Germinal center (tissue), 1 donor: ENCODE measurements at regions not wholly inside any gene's neighbourhood (a gene's known extent, or its start where the extent isn't known, plus 50 kb on each side); places are given as distances from the start of the nearest gene placed in this dataset.
"Not testable (repeated sequence)": the region's sequence is repeated elsewhere in the genome, so short reads cannot be mapped to it uniquely, and the experiment has no call there.

Source experiments
- DNase-seq: peaks from one replicate; pipeline ENCODE4 v3.0.0; 2012; ENCODE audit warnings: mixed read lengths, low spot score

DNA sequence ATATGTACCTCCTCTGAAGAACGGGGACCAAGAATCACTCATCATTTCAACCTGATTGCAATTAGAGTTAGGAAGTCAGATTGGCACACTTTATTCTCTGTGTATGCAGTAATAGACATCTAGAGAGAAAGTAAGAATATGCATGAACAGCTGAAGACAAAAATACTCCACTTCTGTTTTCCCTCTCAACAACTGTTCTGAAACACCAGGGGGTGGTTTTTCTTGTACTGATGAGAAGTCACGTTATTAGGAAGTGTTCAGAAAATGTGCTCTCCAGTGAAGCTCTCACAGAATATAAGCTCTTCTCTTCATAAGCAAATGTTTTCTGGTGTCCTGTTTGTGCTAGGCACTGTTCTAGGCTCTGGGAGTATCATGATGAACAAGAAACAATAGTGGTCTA lies 531.7 kb upstream of the C9orf72 start:
- no peak for DNase-seq

DNA sequence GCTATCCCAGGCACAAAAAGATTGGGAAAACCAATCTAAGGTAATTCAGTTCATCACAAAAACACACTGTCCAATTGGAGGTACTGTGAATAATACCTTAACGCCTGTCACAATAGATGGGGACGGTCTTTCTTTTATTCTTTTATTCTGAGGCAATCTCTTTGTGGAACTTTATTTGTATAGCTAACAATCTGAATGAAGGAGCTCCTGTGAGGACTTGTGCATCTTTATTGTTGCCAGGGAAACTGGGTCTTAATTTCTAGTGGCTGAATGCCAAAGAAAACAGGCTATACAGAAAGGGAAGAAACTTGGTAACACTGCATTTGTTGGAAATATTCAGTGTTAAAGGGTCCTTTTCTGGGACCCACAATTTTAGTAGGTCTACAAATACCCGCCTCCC lies 546.9 kb upstream of the C9orf72 start:
- DNase-seq: no peak

DNA sequence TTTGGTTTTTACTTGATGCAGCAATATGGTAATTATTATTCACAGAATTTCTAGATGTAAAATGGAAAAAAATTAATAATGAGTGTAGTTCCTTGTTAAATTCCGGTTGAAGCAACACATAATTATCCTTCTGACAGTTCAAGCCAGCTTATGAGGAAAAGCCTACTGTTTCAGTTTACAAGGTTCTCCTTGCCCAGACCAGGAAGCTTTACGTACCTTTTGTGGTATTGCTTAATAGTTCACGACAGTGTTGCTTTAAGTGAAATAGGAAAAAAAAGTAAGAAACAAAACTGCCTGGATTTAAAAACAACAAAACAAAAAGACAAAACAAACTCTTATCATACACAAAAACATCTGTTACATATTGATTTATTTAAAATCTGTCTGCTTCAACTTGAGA lies 547.3 kb upstream of the C9orf72 start:
- DNase-seq: no peak

DNA sequence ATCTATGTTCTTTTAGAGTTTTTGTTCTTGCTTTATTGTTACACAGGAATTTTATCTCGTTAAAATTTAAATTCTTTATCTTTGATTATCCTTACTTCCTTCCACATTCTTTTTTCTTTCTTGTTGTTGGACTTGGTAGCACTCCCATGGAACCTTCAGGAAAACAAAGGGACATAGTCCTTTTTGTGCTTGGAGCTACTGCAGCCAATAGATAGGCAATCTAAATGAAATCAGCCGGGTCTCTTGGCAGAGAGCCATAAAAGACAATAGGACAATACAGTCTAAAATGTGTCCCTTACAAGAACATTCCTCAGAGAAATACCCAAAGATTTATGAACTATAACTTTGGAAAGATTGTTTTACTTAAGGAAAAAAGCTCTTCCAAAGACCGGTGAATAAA lies 548.1 kb upstream of the C9orf72 start:
- DNase-seq: no peak

DNA sequence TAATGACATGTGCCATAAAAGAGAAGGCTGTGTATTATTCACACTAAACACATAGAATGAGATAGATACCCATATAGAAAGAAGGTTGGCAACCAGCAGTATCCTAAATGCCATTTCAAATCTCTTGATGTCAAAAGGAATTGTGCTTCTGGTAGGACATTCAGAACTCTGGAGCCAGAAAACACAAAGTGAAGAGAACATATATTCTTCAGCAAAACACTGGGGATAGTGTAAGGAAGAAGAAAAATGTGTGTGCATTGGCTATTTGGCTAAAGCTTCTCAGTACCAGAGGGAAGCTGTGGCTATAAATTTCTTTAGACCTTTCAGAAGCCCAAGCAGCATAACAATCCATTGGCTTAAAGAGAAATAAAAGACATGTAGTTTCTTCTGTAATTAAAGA lies 551.6 kb upstream of the C9orf72 start:
- DNase-seq: no peak

DNA sequence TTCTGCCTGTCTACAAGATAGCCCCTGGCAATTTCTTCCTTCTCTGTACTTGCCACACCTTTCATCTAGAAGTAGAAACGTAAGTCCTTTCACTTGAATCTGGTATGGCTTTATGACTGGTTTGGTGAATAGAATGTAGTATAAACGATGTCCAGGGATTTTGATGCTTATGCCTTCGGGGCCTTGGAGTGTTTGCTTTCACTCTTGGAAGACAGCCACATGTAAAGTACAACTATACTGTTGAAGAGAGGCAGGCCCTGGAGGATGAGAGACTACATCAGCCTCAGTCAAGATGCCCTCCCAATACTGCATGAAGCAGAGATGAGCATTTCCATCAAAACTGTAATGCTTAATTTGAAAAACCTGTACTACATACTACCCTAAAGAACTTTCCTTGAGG lies 553.8 kb upstream of the C9orf72 start:
- no peak for DNase-seq

DNA sequence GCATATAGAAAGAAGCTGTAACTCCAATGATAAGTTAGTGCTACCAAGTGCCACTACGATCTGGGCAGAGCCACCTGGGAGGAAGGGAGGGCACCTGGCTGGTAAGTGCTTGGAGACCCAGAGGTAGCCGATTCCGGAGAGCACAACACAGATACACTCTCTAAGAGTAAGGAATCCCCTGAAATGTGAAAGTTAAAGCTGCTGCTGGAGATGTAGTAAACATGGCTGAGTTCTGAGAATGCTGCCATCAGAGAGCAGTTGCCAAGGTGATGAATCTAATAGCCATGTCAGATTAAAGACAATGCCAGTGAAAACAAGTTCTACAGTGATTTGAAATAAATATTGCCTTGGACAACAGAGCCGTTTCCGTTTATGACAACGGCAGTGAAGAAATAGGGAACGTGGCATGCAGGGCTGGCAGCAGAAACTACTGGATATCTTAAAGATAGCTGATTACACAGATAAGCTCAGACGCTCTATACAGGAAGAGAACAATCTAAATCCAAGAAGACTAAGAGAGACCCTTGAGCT lies 561.2 kb upstream of the C9orf72 start:
- no peak for DNase-seq

DNA sequence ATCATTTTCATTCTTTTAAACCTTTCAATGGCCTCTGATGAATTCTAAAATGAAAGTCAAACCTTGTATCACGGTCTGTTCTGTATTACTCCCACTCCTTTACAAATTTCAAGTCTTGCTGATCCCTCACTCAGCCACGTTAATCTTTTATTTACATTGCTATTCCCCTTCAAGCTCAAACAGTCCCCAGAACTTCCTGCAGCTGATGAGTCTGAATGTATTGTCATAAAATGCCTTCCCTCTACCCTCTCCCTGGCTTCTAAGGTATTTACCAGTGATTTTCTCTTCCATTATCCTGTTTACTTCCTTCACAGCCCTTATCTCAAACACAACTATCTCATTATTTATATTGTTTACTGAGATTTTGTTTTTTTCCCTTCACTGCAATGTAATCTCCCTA lies 562.3 kb upstream of the C9orf72 start:
- no peak for DNase-seq

DNA sequence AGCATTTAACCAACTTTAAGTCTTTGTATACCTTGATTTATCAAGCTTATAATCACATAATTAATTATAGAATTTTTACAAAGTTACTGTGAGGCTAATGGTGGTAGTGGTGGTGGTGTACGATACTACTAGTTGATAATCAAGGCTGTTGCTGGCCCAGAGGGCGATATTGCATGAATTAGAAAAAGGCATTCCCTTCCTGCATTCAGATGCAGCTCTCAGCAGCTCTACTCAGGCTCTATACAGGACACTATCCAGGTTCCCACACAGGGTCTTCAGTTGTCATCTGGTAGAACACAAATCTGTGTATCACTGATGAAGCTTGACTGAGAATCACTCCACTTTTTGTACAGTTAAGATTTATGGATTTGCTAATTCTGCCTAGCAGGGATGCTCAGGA lies 562.8 kb upstream of the C9orf72 start:
- no peak for DNase-seq

DNA sequence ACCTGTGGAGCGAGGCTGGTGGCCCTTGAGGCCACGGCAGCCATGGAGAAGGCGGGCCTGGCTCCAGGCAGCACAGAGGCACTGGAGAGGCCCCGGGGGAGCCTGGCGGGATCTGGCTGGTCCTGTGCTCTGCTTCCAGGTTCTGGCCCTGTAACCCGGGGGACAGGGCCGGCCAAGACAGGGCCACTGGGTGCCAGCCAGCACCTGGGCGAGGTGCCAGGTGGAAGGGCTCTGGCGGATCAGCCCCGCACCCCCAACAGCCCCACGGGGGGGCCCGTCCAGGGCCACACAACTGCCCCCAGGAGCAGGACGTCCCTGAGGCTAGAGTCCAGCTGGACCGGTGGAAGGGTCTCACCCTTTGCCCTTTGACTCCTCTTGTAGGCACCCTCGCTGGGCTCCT lies 574.1 kb upstream of the C9orf72 start:
- not testable (repeated sequence) for DNase-seq

DNA sequence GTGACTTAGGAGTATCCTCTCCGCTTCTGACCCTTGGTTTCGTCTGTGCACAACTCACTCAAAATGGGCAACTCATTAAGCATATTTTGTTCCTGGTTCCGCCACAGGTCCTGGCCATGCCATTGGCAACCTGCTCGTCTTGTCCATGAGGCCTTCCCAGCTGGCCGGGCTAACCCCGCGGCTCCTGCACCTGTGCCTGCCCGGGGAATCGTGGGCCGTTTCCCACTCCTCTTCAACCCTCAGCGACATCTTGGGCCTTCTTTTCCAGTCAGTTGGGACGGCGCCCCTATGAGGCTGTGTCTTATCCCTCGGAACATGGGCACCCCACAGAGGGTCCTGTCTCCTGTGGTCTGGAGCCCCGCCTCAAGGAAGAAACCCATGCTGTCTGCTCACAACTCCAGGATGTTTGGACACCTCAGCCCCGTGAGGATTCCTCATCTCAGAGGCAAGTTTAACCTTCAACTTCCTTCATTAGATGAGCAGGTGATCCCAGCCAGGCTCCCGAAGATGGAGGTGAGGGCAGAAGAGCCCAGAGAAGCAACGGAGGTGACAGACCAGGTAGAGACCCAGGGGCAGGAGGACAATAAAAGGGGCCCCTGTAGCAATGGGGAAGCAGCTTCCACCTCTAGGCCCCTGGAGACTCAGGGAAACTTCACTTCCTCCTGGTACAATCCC lies 574.8 kb upstream of the C9orf72 start:
- DNase-seq: not testable (repeated sequence)

DNA sequence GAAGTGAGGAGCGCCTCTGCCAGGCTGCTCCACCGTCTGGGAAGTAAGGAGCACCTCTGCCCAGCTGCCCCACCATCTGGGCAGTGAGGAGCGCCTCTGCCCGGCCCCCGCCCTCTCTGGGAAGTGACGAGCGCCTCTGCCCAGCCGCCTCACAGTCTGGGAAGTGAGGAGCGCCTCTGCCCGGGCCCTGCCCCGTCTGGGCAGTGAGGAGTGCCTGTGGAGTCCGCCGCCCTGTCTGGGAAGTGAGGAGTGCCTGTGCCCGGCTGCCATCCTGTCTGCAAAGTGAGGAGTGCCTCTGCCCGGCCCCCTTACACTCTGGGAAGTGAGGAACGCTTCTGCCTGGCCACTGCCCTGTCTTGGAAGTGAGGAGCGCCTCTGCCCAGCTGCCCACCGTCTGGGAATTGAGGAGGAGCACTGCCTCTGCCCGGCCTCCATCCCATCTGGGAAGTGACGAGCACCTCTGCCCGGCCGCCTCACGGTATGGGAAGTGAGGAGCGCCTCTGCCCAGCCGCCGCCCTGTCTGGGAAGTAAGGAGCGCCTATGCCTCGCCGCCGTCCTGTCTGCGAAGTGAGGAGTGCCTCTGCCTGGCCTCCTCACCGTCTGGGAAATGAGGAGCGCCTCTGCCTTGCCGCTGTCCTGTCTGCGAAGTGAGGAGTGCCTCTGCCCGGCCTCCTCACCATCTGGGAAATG lies 576.2 kb upstream of the C9orf72 start:
- DNase-seq: not testable (repeated sequence)

DNA sequence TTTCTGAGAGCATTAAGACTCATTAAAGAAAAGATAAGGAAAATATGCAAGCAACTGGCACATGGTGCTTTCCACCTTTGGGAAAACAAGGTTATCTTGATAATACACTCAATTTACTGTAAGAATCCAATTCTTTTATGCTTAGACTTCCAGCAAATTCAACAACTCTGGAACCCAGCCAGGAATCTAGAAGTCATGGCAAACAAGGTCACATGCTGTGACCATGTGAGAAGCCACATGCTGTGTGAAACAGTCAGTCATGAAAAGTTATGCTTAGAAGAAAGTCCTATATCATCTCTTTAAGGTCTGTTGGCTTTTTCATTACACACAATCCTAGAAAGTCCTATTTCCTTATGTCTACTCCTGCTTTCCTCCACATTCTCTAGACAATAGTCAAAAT lies 581.8 kb upstream of the C9orf72 start:
- DNase-seq: no peak

DNA sequence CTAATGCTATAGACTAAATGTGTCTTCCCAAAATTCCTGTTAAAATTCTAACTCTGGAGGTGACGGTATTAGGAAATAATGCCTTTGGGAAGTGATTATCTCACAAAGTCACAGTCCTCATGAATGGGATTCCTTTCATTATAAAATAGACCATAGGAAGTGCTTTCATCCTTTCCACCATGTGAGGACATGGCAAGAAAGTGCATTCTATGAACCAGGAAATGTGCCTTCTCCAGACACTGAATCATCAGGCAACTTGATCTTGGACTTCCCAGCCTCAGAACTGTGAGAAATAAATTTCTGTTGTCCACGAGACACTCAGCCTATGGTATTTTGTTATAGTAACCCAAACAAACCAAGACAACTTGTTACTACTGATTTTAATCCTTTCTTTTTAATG lies 582.4 kb upstream of the C9orf72 start:
- DNase-seq: no peak

DNA sequence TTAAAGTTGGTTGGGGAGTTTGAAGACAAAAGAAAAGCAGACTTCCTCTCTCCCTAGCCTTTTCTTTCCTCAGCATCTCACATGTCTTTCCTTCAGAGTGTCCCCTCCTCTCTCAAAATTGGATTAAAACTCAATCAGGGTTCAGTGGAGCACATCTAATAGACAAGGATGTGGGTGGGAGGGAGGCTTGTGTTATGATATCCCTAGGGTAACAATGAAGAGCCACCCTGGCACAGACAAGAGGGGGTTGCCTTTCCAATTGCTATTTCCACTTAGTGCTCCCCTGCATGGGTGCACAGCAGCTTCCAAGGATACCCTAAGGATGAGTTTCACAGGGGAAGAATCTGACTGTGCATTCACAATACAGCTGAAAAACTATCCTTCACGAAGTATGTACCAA lies 585.2 kb upstream of the C9orf72 start:
- DNase-seq: no peak

DNA sequence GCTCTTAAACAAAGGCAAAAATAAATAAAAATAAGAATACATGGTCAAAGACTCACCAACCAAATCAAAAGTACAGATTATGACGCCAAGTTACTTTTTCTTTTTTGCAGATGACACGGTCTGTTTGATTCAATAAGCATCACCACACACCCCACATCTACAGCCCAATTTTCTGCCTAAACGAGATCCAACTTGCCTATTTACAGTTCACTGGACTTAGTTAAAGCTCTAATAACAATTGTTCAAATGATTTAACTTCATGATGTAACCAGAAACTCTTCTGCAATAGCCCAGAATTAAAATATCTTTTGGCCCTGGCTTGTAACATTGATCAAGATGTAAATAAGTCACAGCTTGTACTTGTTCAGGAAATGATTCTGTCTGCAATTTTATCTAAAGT lies 590.3 kb upstream of the C9orf72 start:
- DNase-seq: no peak

DNA sequence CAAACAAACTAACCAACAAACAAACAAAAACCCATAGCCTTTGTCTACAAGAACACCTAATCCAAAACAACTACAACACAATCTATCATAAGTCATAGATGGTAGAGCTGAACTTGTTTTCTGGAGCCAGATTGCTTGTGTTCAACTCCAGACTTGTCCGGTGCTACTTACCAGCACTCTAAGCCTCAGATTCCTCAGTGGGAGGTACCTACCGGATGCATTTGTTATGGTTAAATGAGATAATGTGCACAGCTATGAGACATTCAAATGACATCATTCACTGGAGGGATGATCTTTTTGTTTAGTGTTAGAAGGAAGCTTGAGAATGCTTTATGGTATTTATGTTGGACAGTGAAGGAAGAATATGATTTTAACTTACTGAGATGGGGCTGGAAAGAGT lies 592.9 kb upstream of the C9orf72 start:
- DNase-seq: no peak

DNA sequence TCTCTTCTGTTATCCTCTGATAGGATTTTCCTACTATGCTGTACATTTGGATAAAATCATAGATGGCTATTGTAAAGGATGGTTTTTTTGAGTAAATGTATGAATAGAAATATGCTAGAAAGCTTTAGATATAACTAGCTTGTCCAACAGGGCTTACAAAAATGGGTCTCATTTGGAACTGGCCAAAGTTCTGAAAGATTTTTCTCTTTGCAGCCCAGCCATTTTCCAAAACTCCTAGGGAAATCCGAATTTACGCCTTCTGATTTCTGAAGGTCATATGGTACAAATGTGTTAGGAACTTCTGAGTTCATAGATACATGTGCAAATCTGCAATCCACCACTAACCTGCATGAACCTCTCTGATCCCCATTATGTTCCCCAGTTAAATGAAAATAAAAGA lies 603.9 kb upstream of the C9orf72 start:
- no peak for DNase-seq

DNA sequence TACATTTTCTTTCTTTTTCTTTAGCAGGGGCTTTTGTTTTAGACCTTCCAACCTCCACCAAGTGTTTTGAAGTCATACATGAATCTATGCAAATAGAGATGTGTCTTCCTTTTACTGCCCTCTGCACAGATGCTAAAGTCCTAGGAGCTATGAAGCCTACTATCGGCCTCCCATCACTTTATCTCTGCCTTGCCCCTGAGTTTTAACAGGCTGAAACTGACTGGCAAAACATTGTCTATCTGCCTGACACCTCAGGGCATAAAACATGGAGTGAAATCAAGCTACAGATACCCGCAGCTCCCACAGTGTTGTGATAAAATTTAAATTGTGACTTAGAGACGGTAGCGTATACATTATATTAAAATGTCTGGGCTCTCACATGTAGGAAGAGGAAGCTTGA lies 604.6 kb upstream of the C9orf72 start:
- DNase-seq: no peak

DNA sequence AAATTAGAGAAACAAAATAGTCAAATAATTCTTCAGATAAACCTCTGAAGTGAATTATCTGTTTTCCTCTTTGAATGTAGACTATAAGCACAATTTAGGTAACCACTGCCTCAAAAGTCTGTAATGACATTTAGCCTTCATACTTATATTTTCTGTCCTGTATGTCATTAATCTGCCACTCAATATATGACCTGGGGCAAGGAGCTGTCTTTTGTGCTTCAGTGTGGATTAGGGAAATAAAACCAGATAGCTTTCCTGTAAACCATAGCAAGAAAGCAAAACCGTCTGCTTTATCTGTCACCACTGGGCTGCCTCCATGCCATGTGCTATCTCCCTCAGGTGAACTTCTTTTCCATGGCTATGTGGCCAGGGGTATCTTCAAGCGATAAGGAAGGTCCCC lies 606.6 kb upstream of the C9orf72 start:
- no peak for DNase-seq

DNA sequence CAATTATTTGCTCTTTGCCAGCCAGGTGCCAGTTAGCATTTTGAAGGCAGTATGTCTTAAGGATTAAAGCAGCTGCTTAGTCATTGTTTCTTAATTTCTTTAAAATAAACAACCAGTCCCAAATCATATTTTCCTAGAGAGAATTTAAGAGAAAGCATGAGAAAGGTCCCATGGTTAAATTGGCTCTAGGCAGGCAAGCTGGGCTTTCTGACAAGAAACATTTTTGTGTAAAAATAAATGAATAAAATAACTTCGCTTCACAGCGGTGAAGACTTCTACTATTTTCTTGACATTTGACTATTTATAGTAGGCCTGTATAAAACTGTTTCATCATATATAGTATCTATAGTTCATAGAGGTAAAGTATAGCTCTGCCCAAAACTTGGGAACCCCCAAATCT lies 617.7 kb upstream of the C9orf72 start:
- no peak for DNase-seq

DNA sequence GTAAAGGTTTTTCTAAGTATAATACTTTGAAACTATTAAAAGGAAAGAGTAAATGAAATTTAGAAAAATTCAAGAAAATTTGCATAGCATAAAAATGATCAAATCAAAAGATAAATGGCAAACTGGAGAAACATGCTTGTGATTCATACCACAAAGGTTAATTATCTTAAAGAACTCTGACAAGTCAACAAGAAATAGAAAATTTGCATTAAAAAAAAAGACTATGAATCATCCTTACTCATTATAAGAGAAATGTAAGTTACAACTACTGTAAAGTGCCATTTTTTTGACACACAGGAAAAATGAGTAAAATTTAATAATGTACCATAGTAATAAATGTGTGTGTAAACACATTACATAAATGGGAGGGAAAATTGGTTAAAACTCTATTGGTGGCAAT lies 624.4 kb upstream of the C9orf72 start:
- no peak for DNase-seq

DNA sequence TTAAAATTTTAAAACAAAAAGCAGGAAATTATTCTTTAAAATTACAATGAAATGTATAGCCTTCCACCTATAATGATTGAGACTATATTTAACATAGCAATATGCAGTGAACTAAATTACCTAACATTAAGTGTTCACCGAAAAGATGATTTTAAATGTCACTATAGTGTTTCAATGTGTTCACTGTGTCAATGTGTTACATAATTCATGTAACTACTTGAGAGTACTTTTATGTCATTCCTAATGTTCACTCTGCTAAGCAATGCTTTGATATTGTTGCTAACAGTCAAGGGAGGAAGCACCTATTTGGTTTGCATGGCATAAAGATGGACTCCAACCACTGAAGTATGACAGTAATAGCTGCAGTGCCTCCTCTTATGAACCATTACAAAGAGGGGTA lies 629.8 kb upstream of the C9orf72 start:
- DNase-seq: no peak

DNA sequence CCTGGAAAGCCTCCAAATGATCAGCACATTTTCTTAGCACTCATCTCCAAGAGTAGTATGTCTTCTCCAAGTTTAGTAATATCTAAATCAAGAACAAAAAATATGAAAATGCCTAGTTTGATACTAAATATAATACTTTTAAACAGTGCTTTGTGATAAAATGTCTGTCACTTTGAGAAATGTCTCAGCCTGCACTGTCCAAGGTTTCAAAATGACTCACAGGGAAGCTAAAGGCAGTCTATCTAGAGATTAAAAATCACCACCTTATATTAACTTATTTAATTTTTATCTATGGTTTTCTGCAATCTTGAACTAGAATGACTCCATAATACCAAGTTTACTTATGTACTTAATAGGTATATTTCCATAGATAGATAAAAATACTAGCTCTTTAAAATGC lies 633.0 kb upstream of the C9orf72 start:
- no peak for DNase-seq
